ENCODE measurements at regions not wholly inside any gene's neighbourhood (a gene's known extent, or its start where the extent isn't known, plus 50 kb on each side); places are given as distances from the start of the nearest gene placed in this dataset.

GRCh38 chr13:64801768-64802167 is 2428.4 kb downstream of the PCDH9 start:
- DNase-seq = no peak
- no peak overlapping the region for H3K27ac ChIP-seq
- TF ChIP-seq POLR2A (IDR thresholded peaks at IDR 0.05) (no peak), CTCF (IDR thresholded peaks at IDR 0.05) (no peak)
- H3K27me3 ChIP-seq = no peaks in the 10 kb centered on the region
- H3K4me3 ChIP-seq = no peak overlapping the region
- no peaks in the 10 kb centered on the region for H3K36me3 ChIP-seq (replicated peaks in 1 of 2)
- H3K4me1 ChIP-seq (replicated peaks in 1 of 2) = no peaks in the 10 kb centered on the region
- no peaks in the 10 kb centered on the region for H3K9me3 ChIP-seq (replicated peaks in 1 of 3)
- WGBS, 4 donors = 65 to 79% (median 70%) methylated on average over 4 of the region's 4 CpGs
- intact Hi-C loops (cut with DNase I) = no loop called here

- no peak overlapping the region for H3K4me3 ChIP-seq
- no peaks in the 10 kb centered on the region for H3K36me3 ChIP-seq (replicated peaks in 1 of 2)
- WGBS, 4 donors = 63 to 78% (median 68%) methylated on average over 4 of the region's 4 CpGs
- DNase-seq = no peak
- TF ChIP-seq POLR2A (IDR thresholded peaks at IDR 0.05) = no peak
- no peak for TF ChIP-seq CTCF (IDR thresholded peaks at IDR 0.05)
- no peak overlapping the region for H3K27ac ChIP-seq
- intact Hi-C loops (cut with DNase I) = no loop called here
- no peaks in the 10 kb centered on the region for H3K9me3 ChIP-seq (replicated peaks in 1 of 3)
- H3K4me1 ChIP-seq (replicated peaks in 1 of 2) = no peaks in the 10 kb centered on the region
- no peaks in the 10 kb centered on the region for H3K27me3 ChIP-seq
These were observed 2431.7 kb downstream of the PCDH9 start for GRCh38 chr13:64798422-64798821.

GRCh38 chr13:64793592-64793991 is 2436.5 kb downstream of the PCDH9 start:
- TF ChIP-seq POLR2A (IDR thresholded peaks at IDR 0.05) = no peak
- no peak for TF ChIP-seq CTCF (IDR thresholded peaks at IDR 0.05)
- H3K27me3 ChIP-seq = no peaks in the 10 kb centered on the region
- DNase-seq = no peak
- no peaks in the 10 kb centered on the region for H3K4me1 ChIP-seq (replicated peaks in 1 of 2)
- H3K9me3 ChIP-seq (replicated peaks in 1 of 3) = no peaks in the 10 kb centered on the region
- intact Hi-C loops (cut with DNase I) = no loop called here
- no peaks in the 10 kb centered on the region for H3K36me3 ChIP-seq (replicated peaks in 1 of 2)
- no peak overlapping the region for H3K4me3 ChIP-seq
- 64 to 77% (median 71%) methylated on average over 3 of the region's 3 CpGs for WGBS, 4 donors
- no peak overlapping the region for H3K27ac ChIP-seq

GRCh38 chr13:64793131-64793530 is 2437.0 kb downstream of the PCDH9 start:
- TF ChIP-seq CTCF (IDR thresholded peaks at IDR 0.05) = no peak
- no peak for TF ChIP-seq POLR2A (IDR thresholded peaks at IDR 0.05)
- Histone ChIP-seq H3K27ac (no peak overlapping the region), H3K4me3 (no peak overlapping the region), H3K27me3 (no peaks in the 10 kb centered on the region), H3K36me3 (replicated peaks in 1 of 2) (no peaks in the 10 kb centered on the region), H3K4me1 (replicated peaks in 1 of 2) (no peaks in the 10 kb centered on the region), H3K9me3 (replicated peaks in 1 of 3) (no peaks in the 10 kb centered on the region)
- intact Hi-C loops (cut with DNase I) = no loop called here
- DNase-seq = no peak
- 78 to 86% (median 82%) methylated on average over 3 of the region's 3 CpGs for WGBS, 4 donors
